M059J (cell line): ENCODE measurements at regions not wholly inside any gene's neighbourhood (a gene's known extent, or its start where the extent isn't known, plus 50 kb on each side); places are given as distances from the start of the nearest gene placed in this dataset.
A peak's percentile ranks its signal among the peaks of the same experiment; 100 is the strongest.
"Not testable (repeated sequence)": the region's sequence is repeated elsewhere in the genome, so short reads cannot be mapped to it uniquely, and the experiment has no call there.

ENCODE experiments used
- DNase-seq: peaks from one replicate; pipeline ENCODE4 v3.0.0-alpha.2; 2012; ENCODE audit warnings: low read depth

DNA sequence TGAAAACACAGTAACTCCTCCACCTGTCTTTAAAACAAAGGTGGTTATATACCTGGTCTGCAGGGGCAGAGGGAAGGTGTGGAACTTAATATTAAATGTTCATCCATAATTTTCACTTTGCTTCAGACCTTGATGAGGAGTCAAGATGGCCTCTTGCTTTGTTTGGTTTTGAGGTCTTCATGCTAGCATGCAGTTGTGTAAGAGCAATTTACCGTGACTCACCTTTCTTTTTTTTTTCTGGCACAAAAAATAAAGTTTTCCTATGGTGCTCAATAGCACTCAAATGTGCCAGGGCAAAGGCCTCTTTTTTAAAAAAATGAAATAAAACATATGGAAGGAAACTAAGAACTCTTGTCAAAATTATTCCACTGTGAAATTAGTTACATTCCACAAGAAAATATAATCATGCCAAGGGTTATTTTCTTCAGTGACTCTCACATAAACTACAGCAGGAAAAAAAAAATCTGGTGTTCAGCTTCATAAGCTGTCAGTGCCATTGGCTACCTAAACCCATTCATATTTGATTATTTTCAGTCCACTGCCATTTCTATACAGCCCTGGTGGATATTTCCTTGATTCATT is 128.2 kb downstream of the SLC7A11 start:
- peak; percentile 69 for DNase-seq

DNA sequence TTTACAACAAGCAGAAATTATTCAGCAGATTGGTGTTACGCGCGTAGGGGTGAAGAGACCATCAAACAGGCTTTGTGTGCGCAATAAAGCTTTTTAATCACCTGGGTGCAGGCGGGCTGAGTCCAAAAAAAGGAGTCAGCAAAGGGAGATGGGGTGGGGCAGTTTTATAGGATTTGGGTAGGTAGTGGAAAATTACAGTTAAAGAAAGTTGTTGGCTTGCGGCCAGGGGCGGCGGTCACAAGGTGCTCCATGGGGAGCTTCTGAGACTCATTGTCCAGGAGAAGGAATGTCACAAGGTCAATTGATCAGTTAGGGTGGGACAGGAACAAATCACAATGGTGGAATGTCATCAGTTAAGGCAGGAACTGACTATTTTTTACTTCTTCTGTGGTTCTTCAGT is 129.3 kb downstream of the SLC7A11 start:
- DNase-seq = not testable (repeated sequence)

DNA sequence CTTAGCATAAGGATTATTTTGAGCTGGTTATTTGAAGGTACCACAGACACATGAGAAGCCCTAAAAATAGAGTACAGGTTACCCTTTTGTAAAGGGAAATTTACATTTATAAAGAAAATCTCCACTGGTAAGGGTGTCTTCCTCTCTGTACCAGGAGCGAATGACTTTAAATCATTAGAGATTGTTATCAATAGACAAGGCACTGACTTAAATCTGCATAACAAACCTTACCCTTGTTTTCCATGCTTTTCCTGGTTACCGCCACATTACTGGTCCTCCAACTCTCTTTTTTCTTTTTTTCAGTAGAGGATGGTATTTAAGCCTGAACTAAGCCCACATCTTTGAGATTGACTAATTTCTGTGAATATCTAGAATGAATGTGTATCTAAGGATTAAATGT is 129.8 kb downstream of the SLC7A11 start:
- no peak for DNase-seq

DNA sequence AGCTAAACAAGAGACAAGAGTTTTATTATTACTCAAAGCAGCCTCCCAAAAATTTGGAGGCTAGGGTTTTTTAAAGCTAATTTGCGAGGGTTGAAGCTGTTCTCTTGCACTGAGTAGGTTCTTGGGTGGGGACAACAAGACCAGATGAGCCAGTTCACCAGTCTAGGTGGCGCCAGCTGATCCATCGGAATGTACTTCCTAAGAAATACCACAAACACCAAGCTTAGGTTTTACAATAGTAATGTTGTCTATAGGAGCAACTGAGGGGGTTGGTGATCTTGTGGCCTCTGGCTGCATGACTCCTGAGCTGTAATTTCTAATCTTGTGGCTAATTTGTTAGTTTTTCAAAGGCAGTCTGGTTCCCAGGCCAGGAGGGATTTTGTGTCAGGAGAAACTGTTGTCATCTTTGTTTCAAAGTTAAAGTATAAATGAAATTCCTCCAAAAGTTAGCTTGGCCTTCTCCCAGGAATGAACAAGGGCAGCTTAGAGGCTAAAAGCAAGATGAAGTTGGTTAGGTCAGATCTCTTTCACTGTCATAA is 130.6 kb downstream of the SLC7A11 start:
- peak; percentile 91 for DNase-seq

DNA sequence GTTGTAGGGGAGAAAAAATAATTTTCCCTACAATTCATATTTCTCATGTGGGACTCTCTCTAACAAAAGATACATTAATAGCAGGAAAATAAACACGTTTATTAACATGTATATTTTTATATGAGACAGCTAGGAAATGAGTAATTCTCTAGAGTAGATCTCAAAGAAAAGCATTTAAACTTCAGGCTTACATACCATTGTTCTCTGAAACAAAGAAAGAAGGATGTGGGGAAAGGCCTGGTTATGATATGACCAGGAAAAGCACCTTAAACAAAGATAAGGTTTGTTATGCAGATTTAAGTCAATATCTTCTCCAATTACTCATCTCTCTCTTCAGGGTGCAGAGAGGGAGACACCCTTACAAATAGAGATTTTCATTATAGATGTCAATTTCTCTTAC is 131.3 kb downstream of the SLC7A11 start:
- peak; percentile 12 for DNase-seq

- no peak for DNase-seq
These were observed 135.1 kb downstream of the SLC7A11 start for GRCh38 chr4:138107023-138107422.

DNA sequence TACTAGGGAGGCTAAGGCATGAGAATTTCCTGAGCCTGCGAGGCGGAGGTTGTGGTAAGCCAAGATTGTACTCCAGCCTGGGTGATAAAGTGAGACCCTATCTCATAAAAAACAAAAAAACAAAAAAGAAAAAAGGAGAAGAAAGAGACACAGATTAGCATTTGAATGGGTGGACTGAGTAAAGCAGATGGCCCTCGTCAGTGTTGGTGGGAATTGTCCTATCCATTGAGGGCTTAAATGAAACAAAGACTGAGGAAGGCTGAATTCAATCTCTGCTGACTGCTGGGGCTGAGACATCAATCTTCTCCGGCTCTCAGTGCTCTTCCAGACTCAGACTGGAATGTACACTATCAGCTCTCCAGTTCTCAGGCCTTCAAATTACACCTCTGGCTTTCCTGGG is 136.8 kb downstream of the SLC7A11 start:
- no peak for DNase-seq

GRCh38 chr4:138104284-138104680 is 137.9 kb downstream of the SLC7A11 start:
- no peak for DNase-seq

DNA sequence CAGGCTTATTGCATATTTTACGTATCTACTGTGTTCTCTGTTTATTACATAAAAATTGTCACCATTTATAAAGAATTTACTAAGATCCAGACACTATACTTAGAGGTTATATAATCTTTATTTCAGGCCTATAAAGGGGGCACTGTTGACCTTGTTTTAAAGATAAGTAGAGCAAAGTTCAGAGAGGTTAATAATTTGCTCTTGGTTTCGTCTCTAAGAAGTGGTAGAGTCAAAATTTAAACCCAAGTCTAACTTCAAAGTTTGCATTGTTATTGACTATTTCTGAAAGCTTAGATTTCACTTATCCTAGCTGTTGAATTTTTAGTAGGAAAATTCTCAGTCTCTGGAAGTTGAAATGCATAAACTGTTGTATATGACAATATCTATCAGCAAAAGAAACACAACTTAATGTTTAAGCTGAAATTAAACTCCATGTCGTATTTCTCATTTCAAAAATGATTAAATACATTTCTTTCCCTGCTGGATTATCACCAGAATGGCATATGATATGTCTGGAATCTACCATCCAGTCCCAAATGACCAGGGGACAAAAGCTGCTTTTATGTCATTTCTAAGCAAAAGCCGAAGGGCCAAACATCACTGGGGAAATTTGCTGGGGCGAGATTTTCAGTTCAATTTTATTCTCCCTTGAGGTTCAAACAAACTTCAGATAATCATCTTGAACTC is 138.4 kb downstream of the SLC7A11 start:
- no peak for DNase-seq

- no peak for DNase-seq
These were observed 142.8 kb downstream of the SLC7A11 start for GRCh38 chr4:138099385-138099784.

GRCh38 chr4:138097912-138098600 is 144.1 kb downstream of the SLC7A11 start:
- DNase-seq = no peak

DNA sequence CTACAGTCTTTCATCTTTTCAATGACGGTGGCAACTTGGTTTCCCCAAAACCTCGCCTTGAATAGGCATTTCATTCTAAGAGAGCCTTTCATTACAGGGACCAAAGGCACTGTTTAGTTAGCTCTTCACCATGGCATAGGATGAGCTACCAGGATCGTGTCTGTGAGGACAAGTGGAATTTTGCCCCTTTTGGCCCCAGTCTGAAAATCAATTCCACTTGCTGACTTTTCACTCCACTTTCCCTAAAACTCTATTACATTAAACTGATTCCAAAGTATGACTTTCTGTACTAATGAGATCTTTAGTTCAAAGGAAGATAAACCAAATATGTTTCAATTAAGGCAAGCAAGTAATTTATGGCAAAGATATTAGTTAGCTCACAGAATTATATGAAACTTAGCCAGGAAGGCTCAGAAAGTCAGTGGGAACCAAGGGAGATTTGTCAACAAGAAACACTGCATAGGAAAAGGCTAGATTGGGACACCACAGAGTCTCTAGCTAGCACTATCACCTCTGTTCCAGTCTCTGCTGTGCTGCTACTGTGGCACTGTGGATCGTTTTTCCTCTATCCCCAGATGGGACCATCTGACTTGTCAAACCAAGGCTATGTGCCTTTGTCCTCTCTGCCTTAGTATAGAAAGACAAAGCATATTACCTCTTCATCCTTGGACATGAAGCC is 145.6 kb downstream of the SLC7A11 start:
- no peak for DNase-seq

GRCh38 chr4:138095378-138095777 is 146.8 kb downstream of the SLC7A11 start:
- DNase-seq = no peak

GRCh38 chr4:138092060-138092459 is 150.1 kb downstream of the SLC7A11 start:
- no peak for DNase-seq

- no peak for DNase-seq
These were observed 151.1 kb downstream of the SLC7A11 start for GRCh38 chr4:138090918-138091676.

- DNase-seq = peak; percentile 81
These were observed 151.8 kb downstream of the SLC7A11 start for GRCh38 chr4:138090150-138090917.

GRCh38 chr4:138088449-138089208 is 153.5 kb downstream of the SLC7A11 start:
- no peak for DNase-seq

GRCh38 chr4:138087066-138087719 is 155.0 kb downstream of the SLC7A11 start:
- DNase-seq = no peak

DNA sequence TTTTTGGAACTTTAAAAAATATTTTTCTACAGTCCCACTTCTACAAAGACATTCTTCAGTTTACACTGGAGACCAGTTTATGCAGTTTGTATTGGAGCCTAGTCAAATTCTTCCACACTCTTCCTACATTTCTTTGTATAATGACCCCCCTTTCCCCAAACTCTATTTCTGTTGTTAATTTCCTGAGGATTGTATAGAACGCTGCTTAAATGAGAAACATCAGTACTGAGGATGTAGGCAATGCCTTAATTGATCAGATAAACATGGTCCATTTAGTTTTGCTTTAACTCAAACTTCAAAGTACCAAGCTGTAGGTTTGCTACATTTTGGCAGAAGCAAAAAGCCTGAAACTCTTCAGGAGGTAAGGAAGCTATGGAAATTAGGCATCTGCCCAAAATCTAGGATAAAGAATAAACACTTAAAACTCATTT is 155.5 kb downstream of the SLC7A11 start:
- no peak for DNase-seq
